HG03378 (cell line): ENCODE measurements at regions not wholly inside any gene's neighbourhood (a gene's known extent, or its start where the extent isn't known, plus 50 kb on each side); places are given as distances from the start of the nearest gene placed in this dataset.

Experiments
- ATAC-seq: cut with Tn5 transposase; IDR thresholded peaks from one replicate; pipeline ENCODE4 v1.9.1; 2021; ENCODE audit warnings: mild to moderate bottlenecking, moderate library complexity; ENCODE audit not compliant: unreplicated experiment

DNA sequence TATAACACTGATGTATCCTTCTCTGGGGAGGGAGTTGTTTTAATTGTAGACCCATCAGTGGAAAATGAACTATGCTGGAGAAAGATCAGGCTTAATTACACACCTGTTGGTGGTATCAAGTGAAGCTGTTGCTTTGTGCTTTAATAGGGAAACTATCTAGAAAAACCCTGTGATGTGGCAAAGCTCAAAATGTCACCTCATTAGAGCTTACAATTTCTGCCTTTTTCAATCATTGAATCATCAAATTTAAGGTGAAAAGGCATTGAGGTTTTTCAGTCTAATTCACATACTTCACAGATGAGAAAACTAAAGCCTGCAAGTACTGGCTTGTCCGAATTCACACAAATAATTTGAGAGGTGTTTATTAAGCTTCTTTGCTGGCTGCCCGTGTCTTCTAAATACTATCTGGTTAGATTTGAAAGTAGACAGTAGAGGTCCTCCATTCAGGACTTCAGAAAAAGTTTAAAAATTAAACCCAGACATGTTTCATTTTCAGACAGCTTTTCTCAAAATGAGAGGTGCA, 143.3 kb upstream of the MAP3K7 start:
- ATAC-seq = peak; percentile 97

DNA sequence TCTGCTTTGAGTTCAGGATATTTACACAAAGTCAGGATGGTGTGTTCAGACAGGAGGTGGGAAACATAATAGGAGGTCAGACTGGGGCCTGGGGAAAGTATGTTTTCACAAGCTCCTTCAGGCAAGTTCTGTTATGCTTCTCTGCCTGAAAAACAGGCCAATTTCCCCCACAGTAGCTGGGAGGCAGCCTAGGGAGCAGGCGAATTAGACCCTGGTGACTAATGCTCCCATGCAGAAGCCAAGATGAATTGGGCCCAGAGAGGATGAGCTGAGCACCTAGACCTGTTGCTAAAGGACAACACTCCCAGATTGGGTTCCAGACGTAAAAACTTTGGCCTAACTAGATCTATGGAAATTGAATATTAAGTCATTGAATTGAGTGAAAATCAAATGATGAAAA, 142.2 kb upstream of the MAP3K7 start:
- ATAC-seq = no peak

DNA sequence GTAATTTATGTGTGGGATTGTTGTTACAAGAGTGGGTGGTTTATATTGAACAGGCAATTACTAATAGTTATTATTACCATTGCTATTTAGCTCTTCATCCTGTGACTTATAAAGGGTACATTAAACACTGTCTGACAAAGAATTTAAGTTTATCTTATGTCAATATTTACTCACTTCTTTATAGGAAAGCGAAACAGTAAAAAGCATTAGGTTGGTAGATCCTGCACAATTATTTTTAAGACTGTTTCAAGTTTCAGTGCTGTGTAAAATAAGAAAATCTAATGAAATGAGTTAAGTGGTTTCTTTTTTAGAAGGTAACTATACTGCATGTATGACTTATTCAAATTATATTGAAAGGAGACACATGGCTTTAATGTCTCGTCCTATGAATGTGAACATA, 135.8 kb upstream of the MAP3K7 start:
- no peak for ATAC-seq

DNA sequence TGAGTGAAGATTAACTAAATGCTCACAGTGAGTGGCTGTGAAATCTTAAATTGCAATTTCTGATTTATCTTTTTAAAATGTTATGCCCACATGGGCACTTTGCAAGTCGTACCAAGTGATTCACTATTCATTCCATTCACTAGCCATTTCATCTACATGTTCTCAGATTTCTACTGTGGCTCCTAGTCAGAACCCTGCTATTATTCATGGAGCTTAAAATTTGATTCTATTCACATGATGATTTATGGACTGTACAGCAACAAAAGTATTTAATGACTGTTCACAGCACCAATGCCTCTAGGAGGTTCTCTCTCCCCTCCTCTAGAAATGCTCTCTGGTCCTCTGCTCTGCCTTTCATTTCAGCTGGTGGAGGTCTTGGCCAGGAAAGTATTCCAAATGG, 133.5 kb upstream of the MAP3K7 start:
- no peak for ATAC-seq

DNA sequence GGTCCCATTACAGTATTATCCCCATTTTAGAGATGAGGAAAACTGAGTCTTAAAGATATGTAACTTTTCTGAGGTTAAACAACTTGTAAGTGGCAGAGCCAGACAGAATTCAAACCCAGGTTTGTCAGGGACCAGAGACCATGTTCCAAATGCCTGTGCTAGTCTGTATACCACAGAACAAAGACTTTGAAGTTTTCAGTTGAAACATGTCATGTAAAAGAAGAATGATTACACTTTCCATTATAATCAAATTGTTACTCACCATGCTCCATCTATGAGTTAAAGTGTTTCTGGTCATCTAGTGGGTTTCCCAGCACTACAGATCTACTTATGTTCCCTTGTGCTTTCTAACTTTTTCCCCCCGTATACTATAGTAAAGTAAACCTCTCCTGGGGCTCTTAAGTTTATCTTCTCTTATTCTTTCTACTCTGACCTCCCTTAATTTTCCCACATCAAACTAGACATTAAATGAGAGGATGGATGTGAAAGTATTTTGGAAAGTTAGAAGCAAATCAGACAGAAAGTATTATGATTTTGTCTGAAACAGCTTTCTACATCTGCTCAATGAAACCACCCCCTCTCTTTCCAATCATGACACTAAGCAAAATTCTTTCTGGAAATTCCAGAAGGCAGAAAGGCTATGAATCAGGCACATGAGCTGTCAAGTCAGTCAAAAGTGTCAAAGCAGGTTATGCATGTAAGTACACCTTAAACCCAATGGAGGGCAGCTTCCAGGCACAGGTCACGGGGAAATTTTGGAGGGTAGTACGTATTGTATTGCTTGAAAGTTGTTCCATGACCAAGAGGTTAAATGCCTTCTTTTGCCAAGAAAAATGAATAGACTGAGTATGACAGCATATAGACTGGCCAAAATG, 132.7 kb upstream of the MAP3K7 start:
- no peak for ATAC-seq

DNA sequence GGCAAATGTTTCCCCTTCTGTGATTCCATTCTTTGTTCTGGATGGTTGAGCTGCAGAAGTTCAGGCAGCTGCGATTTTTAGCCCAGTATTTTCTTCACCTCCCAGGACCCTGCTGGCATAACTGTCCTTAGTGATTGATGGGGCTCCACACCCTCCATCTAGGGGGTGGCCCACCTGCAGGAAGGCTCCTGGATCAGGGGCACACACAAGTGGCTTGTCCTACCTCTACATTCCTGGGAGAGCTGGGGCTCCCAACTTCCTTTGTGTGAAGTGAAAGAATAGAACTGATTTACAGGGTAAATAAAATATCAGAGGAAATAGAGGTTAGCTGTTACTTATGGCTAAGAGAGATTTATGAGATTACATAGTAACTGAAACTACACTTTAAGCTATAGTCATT, 129.5 kb upstream of the MAP3K7 start:
- no peak for ATAC-seq

DNA sequence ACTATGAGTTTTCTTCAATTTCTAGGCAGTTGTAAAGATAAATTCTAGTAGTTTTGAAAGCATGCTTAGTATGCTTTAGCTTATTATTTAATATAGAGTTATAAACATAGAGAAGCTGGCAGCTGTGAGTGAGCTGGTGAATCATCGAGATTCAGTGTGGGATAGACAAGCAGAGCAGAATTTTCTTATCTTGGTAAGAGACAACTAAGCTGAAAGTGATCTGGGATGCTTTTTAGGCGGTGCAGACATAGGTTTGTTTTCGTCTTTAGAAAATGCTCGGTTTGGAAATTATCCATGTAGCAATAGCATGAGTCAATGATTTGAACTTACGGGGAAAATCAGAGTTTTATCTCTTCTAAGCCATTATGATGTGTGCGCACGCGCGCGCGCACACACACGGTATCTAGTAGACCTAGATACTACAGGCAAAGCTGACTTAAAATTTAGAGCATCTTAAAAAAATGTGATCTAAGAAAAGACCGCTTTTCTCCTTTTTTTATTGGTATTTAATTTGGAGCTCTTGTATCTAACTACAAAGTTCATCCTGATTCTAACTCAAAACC, 128.3 kb upstream of the MAP3K7 start:
- no peak for ATAC-seq

DNA sequence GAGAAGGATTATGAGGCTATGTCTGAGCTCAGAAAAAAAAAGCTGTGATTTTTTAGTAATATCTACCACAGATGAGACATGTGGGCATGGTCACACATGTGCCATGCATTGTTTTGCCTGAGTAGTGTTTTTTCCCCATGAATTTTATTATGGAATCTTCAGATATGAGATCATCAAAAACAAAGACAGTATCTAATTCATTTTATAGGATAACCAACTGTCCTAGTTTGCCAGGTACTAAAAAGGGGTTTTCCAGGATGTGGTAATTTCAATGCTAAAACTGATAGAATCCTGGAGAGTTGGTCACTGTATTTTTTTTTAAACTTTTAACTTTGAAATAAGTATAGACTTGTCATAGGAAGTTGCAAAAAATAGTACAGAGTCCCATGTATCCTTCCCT, 127.4 kb upstream of the MAP3K7 start:
- no peak for ATAC-seq

DNA sequence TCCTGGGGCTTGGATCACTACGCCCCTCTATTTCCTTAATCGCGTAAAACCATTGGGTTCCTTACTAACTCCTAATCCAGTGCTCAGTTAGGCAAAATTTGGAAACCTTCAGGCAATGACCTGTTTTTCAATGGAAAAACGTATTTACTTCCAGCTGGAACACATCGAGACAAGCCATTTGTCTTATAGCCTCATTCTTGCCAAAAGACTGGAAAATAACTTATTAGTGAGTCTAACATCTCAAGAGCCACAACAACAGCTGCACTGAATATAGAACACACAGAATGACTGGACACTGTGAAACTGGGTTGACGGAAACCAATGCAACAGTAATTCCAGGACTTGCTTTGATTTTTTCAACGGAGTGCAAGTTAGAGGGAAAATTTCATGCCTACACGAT, 125.2 kb upstream of the MAP3K7 start:
- ATAC-seq = no peak

DNA sequence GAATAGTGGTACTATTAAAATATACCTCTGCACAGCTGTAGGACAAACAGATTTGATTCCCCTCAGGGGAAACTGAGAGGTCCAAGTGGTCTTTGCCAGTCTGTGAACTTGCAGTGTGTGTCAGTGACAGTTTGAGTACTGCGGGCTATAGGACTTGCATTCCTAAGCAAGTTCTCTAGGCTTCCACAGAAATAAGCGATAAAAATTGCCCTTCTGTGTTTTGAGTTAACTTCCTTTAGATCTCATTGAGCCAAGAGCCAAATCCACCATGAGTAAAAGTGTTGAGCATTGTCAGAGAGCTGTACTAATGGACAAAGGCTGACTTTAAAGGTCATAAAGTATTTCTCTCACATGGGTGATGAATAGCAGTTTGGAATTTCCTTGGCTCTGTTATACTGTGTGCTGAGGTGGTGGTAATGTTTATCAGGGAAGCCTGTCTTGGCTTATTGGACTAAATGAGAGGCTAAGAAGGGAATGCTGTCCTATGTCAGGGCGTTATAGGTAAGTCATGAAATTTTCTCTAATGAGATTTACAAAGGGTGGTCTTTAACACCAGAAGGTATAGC, 122.6 kb upstream of the MAP3K7 start:
- ATAC-seq = no peak

DNA sequence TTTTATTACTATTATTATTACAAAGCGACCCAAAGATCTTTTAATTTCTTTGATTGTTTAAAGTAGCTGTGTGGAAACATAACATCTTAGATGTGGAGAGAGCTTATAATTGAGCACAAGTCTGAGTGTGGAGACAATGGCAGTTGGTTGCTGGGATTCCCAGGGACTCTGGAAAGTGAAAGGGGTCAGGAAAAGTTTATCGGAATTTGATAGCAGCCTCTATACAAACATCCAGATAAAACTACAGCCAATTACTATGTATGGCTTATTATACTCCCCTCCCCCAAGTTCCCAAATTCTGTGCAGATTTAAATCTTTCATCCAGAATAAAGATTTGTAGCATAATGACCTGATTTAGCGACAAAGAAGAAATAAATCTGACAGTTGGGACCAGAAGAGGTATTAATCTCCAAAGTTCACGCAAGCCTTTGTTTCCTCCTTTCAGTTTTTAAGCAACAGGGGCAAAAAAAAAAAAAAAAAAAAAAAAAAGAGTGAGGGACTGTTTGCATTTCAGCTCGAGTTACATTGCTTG, 121.4 kb upstream of the MAP3K7 start:
- no peak for ATAC-seq

DNA sequence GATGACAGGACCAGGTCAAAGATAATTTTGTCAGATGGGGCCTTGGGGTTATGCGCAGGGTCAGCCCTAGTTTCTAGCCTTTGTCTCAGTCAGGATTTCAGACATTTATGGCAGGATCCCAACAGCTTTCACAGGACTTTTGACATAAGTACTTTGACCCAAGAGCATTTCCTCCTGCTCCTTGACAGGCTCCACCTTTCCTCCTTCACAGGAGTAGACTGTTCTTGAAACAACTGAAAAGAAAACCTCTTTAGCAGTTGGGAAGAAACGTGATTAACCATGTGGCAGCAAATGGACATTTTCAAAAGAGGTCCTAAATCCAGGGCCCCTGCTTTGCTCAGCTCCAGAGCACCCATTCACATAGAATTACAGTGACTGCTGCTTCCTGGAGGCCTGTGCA, 120.4 kb upstream of the MAP3K7 start:
- ATAC-seq = no peak

DNA sequence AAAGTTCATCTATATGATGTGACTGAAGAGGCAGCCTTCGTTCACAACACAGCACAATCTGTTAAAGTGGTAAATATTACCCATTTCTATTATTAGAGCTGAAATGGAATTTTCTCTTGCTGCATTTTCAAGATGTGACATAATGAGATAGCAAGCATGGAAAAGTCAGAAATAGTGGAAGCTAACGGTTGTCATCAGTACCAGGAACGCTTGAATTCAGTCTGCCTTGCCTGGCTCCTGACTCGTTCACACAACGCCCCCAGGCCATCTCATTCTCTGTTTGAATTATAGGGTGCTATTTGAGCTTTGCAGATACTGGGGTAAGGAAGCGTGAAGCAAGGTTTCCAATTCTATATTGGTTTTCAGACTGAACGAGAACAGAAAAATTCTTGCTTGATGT, 116.5 kb upstream of the MAP3K7 start:
- no peak for ATAC-seq

DNA sequence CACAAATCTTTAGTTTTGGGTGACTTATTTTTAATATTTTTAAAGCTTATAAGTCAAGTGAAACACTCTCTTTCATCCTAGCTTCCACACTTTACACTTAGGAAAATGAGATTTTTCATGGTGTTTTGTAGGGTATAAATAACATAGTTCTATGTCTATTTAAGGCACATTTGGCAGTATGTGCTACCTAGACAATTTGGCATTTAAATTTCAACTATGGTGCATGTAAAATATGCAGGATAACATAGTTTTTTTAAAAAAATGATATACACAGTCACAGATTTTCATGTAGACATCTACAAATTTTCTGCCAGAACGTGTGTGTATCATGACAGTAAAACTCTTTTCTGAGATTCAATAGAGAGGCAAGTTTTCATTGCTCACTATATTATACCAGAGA, 115.1 kb upstream of the MAP3K7 start:
- ATAC-seq = no peak

DNA sequence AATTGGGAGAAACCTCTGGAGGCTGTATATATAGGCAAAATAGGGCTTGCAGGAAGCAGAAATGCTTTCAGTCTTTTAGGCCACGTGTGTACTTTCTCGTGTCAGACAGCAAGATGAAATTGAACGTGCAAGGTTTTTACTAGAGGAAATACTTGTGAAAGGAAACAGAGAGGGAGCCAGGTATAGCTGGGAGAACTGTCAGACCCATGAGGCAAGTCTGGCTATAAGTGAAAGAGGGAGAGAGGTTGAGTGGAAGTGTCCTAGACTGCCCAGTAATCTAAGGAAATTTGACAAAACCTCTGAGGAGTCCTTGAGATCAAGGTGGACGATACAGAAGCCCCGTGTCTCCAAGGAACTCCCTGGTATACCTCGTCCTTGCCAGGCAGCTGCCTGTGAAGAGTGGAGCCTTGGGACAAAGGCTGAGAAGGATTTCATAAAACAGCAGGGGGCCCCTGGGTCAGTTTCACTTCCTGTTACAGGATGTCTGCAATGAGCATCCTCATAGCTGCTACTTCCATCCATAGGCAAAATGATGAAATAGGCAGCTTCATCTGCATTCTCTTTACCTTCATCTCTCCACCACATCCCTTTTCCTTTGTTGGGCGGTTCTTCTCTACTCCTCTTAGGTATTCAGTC, 114.4 kb upstream of the MAP3K7 start:
- peak; percentile 90 for ATAC-seq

DNA sequence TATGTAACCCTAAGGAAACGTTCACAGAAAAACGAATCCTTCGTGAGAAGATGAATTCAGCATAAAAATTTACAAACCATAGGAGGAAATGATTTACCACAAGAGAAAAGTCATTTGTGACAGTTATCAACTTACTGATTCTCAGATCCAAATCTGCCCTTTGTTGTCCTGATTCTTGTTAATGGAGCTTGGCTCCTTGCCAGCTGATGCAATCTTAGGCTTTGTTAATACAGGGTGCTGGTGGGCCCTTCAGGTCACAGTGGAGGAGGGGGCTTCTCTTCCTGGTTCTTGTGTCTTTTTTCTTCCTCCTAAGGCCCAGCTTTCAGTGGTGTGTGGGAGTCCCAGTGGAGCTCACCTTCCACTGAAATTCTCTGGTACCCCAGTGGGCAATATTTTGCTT, 108.4 kb upstream of the MAP3K7 start:
- no peak for ATAC-seq

DNA sequence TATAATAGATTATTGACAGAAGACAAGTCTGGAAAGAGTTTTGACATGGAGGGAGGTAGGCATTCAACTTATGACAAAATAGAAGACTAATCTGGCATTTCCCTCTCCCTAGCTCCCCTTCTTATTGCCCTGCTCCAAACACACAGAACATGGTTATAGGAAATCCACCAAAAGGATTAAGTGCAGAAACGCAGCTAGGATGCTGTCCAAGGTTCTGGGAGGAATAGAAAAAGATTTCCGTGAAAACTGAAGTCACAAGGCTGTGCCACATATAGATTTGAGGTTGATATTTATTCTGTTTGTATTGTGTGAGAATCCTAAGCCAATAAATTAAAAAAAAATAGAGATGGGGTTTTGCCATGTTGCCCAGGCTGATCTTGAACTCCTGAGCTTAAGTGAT, 107.9 kb upstream of the MAP3K7 start:
- ATAC-seq = no peak

DNA sequence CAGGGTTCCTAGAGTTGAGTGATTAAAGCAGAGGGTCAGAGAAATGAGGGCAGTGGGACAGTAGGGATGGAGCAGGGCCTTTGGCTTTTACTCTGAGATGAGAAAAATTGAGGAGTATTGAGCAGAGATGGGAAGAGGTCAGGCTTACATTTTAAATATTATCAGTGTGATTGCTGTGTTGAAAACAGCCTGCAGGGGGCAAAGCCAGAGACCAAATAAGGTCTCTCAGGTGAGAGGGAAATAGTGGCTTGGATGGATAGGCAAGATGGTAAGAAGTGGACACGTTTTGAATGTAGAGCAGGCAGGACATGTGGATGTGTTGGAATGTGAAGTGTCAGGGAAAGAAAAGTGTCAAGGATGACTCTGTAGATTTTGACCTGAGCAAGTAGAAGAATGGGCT, 105.0 kb upstream of the MAP3K7 start:
- ATAC-seq = no peak

DNA sequence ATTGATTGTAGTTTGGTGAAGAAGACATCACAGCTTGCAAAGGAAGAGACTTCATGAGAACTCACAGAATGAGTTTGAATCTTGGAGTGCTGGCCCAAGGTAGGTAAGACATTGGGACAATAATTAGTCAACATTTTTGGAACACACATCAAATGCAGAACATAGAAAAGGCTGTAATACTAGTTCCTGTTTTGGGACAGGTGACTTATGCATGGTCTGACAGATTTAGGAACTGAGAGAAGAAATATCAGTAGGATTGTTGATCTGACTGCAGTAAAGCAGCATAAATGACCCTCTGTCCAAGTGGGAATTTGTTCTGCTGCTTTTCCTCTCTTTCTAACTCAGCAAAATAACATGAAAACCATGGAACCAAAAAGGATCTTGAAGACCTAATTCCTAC, 102.3 kb upstream of the MAP3K7 start:
- no peak for ATAC-seq

DNA sequence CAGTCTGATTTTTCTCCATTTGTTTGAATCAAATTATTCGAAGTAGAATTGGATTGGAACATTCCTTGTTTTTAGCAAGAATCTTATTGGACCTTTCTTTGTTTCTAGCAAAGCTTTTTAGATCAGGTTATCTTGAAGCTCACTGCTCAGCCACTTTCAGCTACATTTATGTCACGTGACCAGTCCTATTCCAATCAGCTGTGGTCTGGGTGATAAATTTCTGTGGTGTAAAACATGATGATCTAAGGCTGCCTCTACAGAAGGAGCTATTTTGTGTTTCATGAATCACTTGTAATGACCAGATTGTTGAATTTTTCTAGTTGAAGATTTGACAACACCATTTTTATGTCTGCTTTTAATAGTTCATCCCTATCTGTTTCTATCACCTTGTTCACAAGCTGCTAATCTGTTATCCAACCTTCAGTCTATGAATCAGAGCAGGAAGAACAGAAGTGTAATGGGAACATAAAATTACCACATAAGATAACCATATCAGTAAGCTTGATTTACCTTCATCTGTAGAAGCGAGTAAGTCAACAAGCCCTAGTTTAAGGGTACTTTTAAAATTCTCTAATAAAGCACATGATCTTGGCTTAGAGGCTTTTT, 101.0 kb upstream of the MAP3K7 start:
- no peak for ATAC-seq

DNA sequence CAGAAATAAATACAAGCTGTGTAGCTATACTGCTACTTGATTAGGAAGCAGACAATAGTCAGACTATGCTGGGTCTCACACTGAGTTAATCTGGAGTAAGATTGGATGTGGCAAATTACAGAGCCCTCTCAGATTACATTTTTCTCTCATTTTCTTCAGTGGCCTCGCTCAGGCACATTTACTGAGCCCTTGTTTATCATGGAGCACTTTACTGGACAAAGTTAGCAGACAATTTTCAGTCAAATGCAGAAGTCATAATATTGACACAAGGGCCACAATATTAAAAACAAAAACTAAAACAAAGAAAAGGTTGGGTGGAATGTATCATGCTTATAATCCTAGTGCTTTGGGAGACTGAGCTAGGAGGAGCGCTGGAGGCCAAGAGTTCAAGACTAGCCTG, 95.0 kb upstream of the MAP3K7 start:
- ATAC-seq = no peak
